Skeletal muscle cell (primary cell): ENCODE measurements at regions not wholly inside any gene's neighbourhood (a gene's known extent, or its start where the extent isn't known, plus 50 kb on each side); places are given as distances from the start of the nearest gene placed in this dataset.

ENCODE experiments used
- DNase-seq: peaks from one replicate; pipeline ENCODE4 v3.0.0-alpha.2; 2010; ENCODE audit warnings: low read depth
- H3K4me3 ChIP-seq: 2 replicates; pipeline ENCODE4 v1.5.1; 2011; ENCODE audit warnings: low read depth, mild to moderate bottlenecking, control low read depth, low read length, moderate library complexity

- DNase-seq, result no peak
- H3K4me3 ChIP-seq, result no peak overlapping the region
Measured at GRCh38 chr5:5798041-5798440, 375.6 kb downstream of the ICE1 start.

GRCh38 chr5:5795074-5795771 lies 372.7 kb downstream of the ICE1 start:
- no peak overlapping the region for H3K4me3 ChIP-seq
- no peak for DNase-seq

DNA sequence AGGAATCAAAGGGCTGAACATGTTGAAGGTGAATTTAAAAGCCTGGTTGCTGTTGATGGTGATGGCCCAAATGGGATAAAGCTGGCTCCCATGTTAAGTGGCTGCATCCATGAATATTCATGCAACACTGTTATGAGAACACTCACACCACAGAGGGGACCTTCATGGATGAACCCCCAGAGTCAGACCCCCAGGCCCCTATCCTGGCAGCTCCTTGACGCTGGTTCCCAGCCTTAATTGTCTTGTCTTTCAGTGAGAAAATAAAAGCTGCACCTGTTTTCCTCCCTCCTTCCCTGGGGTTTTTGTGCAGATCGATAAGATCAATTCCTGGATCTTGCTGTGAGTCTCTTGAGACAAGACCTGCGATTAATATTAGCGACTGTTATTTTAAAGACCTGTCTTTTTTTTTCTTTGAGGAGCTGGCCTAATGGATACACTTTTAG lies 371.7 kb downstream of the ICE1 start:
- no peak overlapping the region for H3K4me3 ChIP-seq
- no peak for DNase-seq

DNA sequence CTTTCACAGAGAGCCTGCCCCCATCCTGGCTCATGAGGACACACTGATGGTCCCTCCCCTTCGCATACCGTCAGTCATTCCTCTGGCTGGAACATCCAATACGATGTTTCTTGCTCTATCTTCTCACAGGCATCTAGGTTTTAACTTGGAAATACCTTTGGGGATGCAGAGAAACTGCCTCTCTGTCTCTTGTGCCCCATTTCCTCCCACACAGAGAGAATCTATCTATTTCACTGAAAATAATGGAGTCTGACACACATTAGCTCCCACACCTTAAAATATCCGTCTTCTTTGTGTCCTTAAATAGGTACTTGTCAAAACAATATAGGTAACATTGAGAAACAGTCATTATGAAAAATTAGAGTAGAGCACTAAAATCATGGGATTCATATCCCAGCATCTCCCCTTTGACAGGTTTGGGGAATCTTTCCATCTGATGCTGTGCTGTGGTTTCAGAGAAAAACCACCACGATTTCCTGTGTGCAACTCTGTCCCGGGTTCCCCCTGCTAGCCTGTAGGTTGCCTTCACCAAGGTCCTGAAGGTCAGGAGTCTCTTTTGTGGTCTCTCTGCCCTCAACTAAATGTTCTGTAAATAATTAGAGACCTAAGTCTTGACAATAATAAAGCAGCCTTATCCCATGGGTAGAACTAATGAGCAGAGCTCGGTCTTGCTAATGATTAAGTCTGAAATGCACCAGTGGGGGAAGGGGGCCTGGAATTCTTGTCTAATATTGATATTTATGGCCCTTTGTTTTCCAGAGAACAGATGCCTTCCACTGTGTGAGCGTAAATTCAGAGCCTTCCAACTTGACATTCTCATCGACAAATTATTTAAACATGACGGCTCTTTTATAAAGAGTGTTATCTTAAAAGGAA lies 371.0 kb downstream of the ICE1 start:
- H3K4me3 ChIP-seq, result no peak overlapping the region
- no peak for DNase-seq

GRCh38 chr5:5792106-5792505 lies 369.6 kb downstream of the ICE1 start:
- H3K4me3 ChIP-seq, result no peak overlapping the region
- no peak for DNase-seq

DNA sequence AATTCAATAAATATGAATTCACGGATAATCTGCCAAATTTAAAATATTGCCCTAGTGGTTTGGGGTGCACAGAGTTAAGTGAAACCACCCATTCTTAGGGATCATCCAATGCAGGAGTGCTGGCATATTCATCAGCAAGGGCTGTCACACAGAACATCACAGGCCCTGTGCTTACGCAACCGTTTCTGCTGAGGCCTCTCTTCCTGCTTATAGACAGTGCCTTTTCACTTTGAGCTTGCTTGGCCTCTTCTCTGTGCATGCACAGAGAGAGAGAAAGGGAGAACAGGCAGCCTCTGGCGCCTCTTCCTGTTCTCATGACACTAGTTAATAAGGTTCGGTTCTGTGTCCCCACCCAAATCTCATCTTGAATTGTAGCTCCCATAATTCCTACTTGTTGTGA lies 366.3 kb downstream of the ICE1 start:
- H3K4me3 ChIP-seq, result no peak overlapping the region
- DNase-seq, result no peak

DNA sequence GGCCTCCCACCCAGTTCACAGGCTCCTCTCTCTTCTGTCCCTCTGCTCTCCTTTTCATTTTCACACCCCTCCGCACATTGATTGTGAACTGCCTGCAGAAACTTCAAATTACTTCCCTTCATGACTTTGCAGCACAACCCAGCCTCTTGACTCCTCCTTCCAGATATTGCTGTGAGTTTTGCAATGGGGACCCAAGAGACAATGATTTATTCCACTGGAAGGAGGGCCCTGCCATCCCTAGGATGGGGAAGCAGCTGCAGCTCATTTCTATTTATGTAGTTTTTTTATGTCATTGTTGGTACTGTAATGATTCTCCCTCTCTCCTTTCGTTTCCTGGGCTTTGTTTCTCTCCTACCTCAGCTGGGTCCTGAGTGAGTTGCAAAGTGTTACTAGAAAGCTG lies 364.9 kb downstream of the ICE1 start:
- no peak for DNase-seq
- H3K4me3 ChIP-seq, result no peak overlapping the region

- H3K4me3 ChIP-seq, result no peak overlapping the region
- DNase-seq, result no peak
Measured at GRCh38 chr5:5784101-5784500, 361.6 kb downstream of the ICE1 start.

- no peak overlapping the region for H3K4me3 ChIP-seq
- no peak for DNase-seq
Measured at GRCh38 chr5:5783021-5783420, 360.5 kb downstream of the ICE1 start.

DNA sequence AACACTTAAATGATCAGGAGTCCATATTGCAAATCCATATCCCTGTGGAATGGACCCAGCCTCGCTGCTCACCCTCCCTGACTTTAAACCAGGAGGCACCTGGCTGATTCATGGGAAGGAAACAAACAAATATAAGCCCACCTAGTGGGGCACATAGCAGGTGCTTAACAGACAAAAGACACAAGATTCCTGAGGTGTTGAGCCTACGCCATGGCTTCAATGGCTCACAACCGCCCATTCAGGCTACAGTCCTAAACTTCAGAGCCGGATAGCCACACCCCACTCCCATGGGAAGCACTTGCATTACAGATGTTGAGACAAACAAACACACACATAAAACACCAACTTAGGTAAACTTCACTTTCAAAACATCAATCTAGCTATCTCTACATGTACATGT lies 359.9 kb downstream of the ICE1 start:
- no peak overlapping the region for H3K4me3 ChIP-seq
- no peak for DNase-seq

DNA sequence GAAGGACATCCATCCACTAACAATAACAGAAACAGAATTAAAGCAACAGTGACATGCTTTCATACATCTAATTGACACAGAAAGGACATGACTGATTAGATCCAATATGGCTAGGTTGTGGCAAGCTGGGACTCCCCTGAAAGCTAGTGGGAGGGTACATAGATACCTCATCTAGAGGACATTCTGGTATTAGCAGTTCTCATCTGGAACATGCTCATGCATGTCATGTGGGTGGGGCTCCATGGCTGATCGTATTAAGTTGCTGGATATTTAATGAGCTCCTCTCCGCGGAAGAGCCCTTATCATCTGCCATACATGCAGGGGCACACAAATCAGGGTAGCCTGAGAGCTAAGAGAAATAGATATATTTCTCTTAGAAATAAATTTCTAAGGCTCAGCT lies 358.9 kb downstream of the ICE1 start:
- H3K4me3 ChIP-seq, result no peak overlapping the region

GRCh38 chr5:5780253-5780652 lies 357.8 kb downstream of the ICE1 start:
- no peak overlapping the region for H3K4me3 ChIP-seq
- no peak for DNase-seq

More for the DNA sequence above, 358.9 kb downstream of the ICE1 start:
- no peak for DNase-seq

GRCh38 chr5:5777013-5777412 lies 354.5 kb downstream of the ICE1 start:
- DNase-seq, result no peak
- H3K4me3 ChIP-seq, result no peak overlapping the region

- no peak for DNase-seq
- no peak overlapping the region for H3K4me3 ChIP-seq
Measured at GRCh38 chr5:5772202-5772601, 349.7 kb downstream of the ICE1 start.

GRCh38 chr5:5770825-5771224 lies 348.3 kb downstream of the ICE1 start:
- H3K4me3 ChIP-seq, result no peak overlapping the region
- DNase-seq, result no peak

DNA sequence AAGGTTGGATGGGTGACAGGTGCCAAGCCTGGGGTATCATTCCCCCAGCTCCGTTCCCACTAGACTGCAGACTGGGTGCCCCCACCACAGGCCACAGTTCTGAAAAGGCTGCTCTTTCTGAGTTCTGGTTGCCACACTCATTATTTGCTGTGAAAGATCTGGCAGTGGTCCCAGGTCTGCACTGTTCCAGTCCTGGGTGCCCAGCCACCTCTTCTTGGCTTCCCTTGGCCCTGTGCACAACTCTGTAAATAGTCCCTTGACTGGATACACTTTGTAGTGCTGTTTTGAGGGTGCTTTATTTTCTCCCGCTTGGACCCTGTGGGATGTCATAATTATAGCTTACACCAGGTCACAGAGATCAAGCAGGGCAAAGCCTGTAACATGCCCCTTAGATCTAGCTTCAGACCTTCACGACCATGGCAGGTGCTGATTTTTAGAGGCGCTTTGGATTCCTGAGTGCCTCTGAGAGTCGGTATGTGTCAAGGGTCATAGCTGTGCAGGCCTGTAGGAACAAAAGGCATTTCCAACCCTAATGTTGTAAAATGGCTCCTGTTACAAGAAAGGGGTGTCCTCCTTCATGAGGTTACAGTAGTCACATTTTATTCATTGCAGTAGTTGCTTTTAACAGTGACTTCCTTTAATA lies 344.9 kb downstream of the ICE1 start:
- H3K4me3 ChIP-seq, result no peak overlapping the region
- DNase-seq, result no peak

GRCh38 chr5:5765066-5765850 lies 342.8 kb downstream of the ICE1 start:
- H3K4me3 ChIP-seq, result no peak overlapping the region
- no peak for DNase-seq

GRCh38 chr5:5764246-5764645 lies 341.8 kb downstream of the ICE1 start:
- DNase-seq, result no peak
- no peak overlapping the region for H3K4me3 ChIP-seq

DNA sequence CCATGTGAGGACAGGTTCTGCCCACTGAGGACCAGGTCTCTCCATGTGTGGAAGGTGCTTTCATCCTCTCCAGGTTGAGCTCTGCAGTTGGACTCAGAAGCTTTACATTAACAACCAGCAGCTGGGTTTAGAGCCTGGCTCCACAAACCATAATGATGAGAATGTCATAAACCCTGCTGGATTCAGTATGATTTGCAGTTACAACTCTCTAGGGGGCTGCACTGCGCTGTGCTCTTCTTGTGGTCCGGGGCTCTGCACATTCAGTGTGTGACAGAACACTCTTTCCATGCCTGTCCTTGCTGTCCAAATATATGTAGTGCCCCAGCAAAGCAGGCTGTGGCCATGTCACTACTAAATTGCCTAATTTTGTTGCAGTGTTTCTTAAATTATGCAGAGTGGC lies 334.3 kb downstream of the ICE1 start:
- no peak overlapping the region for H3K4me3 ChIP-seq

DNA sequence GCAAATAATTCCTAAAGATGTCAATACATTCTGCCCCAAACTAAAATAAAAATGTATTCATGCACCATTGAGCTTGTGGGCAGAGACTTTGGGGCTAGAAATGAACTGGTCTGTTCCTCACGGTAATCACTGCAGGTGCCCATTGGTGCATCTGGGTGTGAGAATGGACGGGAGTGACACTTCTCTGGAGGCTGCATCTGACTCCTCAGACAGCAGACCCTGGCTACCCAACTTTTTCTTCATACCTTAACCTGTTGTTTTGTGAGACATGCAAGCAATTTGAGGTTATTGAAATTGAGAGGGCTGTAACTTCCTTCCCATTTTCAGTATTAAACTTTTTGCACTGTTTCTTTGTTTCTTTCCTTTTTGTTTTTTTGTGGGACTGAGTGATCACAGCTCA lies 333.4 kb downstream of the ICE1 start:
- DNase-seq, result no peak
- no peak overlapping the region for H3K4me3 ChIP-seq

More for the DNA sequence above, 334.3 kb downstream of the ICE1 start:
- DNase-seq, result no peak
